Spleen (tissue), 7 donors: ENCODE measurements at regions not wholly inside any gene's neighbourhood (a gene's known extent, or its start where the extent isn't known, plus 50 kb on each side); places are given as distances from the start of the nearest gene placed in this dataset.

ENCODE experiments used
- CTCF ChIP-seq, 11 experiments: fragments of 200-600 bp in 7 of 11; fragments of 450-650 bp in 4 of 11; sonication (generic) in 4 of 11; IDR thresholded peaks in 8 of 11; conservative IDR thresholded peaks in 3 of 11; 1 replicate in 7 of 11; 2 replicates in 4 of 11; pipeline versions ENCODE4 v1.4.0 to v1.8.0; 2016 to 2021; ENCODE audit warnings: antibody characterized with exemption in 11 of 11, inconsistent platforms in 4 of 11, mild to moderate bottlenecking in 1 of 11
- POLR2A ChIP-seq, 3 donors: fragments of 450-650 bp; IDR thresholded peaks; one replicate each; pipeline ENCODE4 v1.5.1; 2017; ENCODE audit warnings: antibody characterized with exemption in 3 of 3, mild to moderate bottlenecking in 1 of 3
- POLR2AphosphoS5 ChIP-seq, 3 donors: sonication (generic); formaldehyde crosslinking; IDR thresholded peaks; one replicate each; pipeline ENCODE4 v1.5.1; 2017; ENCODE audit warnings: antibody characterized with exemption in 3 of 3
- donor health status: DM: no; HTN: no; CAD: no; lungs with moderate emphysema.
- donor health status: DM: no; HTN: no; CAD: no.
- donor health status: DM: no; HTN: no; CAD: no.

DNA sequence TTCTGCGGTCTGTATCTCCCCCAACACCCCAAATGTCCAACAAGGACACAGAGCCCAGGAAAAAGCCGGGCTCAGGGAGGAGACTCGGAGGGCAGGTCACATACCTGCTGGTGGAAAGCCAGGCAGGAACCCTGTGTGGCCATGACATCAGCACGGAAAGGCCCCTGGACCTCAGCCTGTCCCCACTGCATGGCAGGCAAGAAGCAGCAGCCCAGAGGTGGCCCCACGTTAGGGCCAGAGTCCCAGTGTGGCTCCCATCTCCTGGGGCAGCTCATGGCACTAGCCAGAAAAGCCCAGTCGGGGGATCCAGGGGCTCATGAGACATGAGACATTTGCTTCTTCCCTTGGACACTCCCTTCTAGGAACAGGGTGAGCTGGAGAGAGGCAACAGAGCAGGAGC is 258.7 kb downstream of the DLL1 start:
- TF ChIP-seq CTCF (IDR thresholded peaks at IDR 0.05 in 8 of 11, conservative IDR thresholded peaks at IDR 0.05 in 3 of 11) (no peak), POLR2AphosphoS5 (IDR thresholded peaks at IDR 0.05) (no peak), POLR2A (IDR thresholded peaks at IDR 0.05) (no peak)
